Fibroblast of lung (primary cell): ENCODE measurements at regions not wholly inside any gene's neighbourhood (a gene's known extent, or its start where the extent isn't known, plus 50 kb on each side); places are given as distances from the start of the nearest gene placed in this dataset.

ENCODE experiments used
- CTCF ChIP-seq, 2 donors: IDR thresholded peaks in 1 of 2; conservative IDR thresholded peaks in 1 of 2; 1 replicate in 1 of 2; 2 replicates in 1 of 2; pipeline ENCODE4 v1.5.1; 2011 to 2012; ENCODE audit warnings: low read length in 2 of 2, control low read depth in 1 of 2, inconsistent platforms in 1 of 2, low read depth in 1 of 2, mild to moderate bottlenecking in 1 of 2
- EZH2 ChIP-seq: IDR thresholded peaks from 2 replicates; pipeline ENCODE4 v1.5.1; 2012; ENCODE audit warnings: low read length, control low read depth, mild to moderate bottlenecking; ENCODE audit errors: missing control alignments

- TF ChIP-seq CTCF (conservative IDR thresholded peaks at IDR 0.05 in 1 of 2, IDR thresholded peaks at IDR 0.05 in 1 of 2; ENCODE audit: low read depth in 1 of 2, low read length in 2 of 2) = no peak
- TF ChIP-seq EZH2 = no peak
Observed at GRCh38 chr9:95572381-95573151, 55.8 kb upstream of the PTCH1 start.
